GM19468 (cell line): ENCODE measurements at regions not wholly inside any gene's neighbourhood (a gene's known extent, or its start where the extent isn't known, plus 50 kb on each side); places are given as distances from the start of the nearest gene placed in this dataset.
"Not testable (repeated sequence)": the region's sequence is repeated elsewhere in the genome, so short reads cannot be mapped to it uniquely, and the experiment has no call there.

ENCODE experiments used
- ATAC-seq: cut with Tn5 transposase; IDR thresholded peaks from one replicate; pipeline ENCODE4 v1.9.1; 2021; ENCODE audit warnings: mild to moderate bottlenecking, moderate library complexity, moderate number of reproducible peaks; ENCODE audit not compliant: unreplicated experiment; ENCODE audit errors: extremely low read depth

GRCh38 chr4:24213961-24214360, 324.1 kb upstream of the PPARGC1A start:
- no peak for ATAC-seq

DNA sequence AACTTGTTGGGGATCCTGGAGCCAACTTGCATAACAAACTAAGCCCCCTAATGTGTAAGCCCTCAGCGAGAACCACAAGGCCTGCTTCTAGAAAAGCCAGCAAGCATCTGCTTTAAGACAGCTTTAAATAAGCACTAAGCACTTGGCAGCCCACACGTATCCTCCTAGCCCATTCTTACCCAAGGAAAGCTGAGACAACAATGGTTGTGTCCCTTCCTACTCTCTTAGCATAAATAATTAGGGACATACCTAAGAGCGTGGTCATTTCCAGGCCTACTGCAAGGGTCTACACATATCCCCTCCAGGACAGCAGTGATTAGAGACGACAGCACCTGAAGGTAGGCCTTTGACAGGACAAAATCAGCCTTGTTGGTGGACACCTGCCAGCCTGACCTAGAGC, 322.8 kb upstream of the PPARGC1A start:
- ATAC-seq = no peak

GRCh38 chr4:24211856-24212255, 322.0 kb upstream of the PPARGC1A start:
- ATAC-seq = no peak

DNA sequence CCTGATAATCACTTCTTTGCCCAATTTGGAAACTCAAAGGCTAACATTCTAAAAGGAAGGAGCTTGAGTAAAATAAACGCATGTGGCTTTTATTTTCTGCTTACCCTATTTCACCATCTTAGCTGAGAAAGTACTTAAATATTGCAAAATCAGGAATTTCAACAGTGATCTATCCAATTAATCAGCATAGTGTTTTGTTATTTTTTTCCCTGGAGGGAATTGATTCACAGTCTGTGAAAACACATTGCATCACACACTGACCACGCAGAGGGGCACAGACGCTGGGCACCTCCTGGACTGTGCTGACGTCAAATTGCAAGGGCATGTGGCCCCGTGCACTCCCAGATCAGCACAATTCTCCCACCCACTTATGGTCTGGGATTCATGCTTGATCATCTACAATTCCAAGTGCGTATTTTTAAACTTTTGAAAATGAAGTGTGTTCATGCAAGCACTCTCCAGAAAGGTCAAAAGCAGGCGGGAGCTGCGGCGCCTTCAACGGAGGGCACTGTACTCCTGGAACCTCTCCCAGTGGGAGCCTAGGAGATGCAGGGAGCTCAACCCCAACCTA, 320.6 kb upstream of the PPARGC1A start:
- no peak for ATAC-seq

DNA sequence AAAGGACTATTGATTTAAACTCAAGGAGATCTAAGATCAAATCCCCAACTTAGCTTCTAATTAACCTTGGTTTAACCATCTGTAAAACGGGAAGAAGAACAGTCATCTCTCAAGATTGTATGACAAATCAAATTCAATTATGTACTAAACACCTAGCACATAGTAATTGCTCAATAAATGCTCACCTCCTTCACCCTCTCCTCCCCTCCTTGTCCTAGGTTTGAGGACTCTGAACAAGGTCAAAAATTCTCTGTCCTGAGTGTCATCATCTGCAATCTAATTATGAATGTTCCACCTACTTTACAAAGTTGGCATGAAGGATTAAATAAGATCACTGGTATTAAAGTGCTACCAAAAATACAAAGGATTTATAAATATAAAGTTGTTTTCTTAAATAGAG, 320.1 kb upstream of the PPARGC1A start:
- ATAC-seq = no peak

GRCh38 chr4:24209131-24209530, 319.3 kb upstream of the PPARGC1A start:
- no peak for ATAC-seq

DNA sequence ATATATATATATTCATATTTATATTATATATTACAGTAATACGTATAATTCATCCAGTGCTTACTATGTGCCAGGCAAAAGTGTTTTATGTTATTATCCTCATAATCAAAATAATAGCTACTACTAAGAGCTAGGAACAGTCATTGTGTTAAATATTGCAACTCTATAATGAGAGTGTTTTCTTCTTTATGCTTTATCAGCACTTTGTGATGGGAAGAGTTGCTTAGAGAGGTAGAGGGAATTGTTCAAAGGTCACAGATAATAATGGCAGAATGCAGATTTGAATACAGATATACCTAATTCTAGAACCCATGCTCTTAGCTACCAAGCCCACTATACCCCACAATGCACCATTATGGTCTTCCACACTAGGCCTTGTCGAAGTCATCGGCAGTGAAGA, 318.8 kb upstream of the PPARGC1A start:
- no peak for ATAC-seq

DNA sequence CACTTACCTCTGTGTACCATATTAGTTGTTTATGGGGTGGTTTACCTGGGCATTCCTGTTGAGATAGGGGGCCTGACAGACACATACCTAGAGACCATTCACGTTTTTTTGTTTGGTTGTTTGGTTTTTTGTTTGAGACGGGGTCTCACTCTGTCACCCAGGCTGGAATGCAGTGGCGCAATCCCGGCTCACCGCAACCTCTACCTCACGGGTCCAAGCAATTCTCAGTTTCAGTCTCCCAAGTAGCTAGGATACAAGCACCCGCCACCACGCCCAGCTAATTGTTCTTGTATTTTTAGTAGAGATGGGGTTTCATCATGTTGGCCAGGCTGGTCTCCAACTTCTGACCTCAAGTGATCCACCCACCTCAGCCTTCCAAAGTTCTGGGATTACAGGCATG, 314.9 kb upstream of the PPARGC1A start:
- not testable (repeated sequence) for ATAC-seq

- ATAC-seq = no peak
These were observed 314.1 kb upstream of the PPARGC1A start for GRCh38 chr4:24203926-24204325.

DNA sequence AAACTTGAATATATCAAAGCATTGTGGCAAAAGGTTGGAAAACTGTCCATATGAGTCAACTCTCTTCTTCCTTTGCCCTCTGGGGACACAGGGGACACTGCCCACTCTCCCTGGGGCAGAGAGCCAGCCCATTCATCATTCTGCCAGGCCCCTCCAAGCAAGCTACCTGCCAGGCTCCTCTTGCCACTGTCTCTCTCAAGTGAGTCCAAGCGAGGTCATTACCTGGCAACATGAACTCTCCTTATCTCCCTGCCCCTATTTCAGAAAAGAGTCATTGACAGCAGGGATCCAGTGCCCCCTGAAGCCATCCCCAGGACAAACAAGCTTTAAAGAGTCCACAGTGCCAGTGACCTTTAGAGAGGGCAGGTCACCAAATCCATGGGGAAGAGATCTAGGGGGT, 312.7 kb upstream of the PPARGC1A start:
- no peak for ATAC-seq

GRCh38 chr4:24197955-24198354, 308.1 kb upstream of the PPARGC1A start:
- ATAC-seq = no peak

- ATAC-seq = no peak
These were observed 306.9 kb upstream of the PPARGC1A start for GRCh38 chr4:24196785-24197184.

- ATAC-seq = no peak
These were observed 306.3 kb upstream of the PPARGC1A start for GRCh38 chr4:24195991-24196736.

- ATAC-seq = no peak
These were observed 302.3 kb upstream of the PPARGC1A start for GRCh38 chr4:24192018-24192641.

- ATAC-seq = no peak
These were observed 301.2 kb upstream of the PPARGC1A start for GRCh38 chr4:24190761-24191695.

DNA sequence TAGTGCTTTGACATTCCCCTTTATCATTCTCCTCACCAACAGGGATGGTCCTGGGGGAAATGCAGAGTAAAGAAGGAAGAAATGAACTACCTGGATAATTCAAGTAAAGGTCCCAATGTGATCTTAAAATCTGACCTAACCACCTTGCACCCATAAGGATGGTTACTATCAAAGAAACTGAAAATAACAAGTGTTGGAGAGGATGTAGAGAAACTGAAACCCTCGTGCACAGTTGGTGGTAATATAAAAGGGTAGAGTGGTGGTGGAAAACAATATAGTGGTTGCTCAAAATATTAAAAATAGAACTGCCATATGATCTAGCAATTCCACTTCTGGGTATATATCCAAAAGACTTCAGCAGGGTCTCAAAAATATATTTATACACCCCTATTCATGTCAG, 298.6 kb upstream of the PPARGC1A start:
- no peak for ATAC-seq

- ATAC-seq = no peak
These were observed 296.6 kb upstream of the PPARGC1A start for GRCh38 chr4:24186466-24186865.

DNA sequence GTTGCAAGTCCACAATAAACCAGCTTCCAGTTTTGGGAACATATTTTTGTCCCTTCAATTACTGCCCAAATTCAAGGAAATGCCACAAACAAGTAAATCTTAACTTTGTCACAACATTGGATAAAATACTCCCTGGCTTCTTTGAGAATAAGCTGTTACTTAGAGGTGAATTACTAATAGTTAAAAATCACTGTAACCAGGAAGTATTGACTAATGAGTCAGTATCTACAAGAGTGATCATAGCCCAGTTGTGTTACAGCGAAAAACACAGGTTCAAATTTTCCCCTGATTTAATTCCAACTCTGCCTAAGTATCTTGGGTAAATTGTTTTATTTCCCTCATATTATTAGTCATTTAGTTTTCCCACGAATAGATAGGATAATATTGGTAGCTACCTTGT, 291.2 kb upstream of the PPARGC1A start:
- no peak for ATAC-seq

DNA sequence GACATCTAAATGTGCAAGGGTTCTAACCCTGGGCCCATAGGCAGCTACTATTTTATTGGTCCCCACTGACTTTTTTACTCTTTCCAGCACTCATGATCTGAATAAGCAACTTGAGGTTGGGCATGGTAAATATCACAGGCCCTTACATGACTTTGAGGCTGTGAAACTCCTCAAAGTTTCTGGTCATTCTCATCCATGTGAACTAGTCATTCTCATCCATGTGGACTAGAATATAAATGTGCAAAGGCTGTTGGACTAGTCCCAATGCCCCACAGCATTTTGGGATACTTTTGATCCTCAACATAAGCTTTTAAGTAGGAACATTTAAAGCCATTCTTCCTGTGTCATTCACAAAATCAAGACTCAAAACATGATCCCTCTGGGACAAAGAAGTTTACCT, 290.7 kb upstream of the PPARGC1A start:
- ATAC-seq = no peak

GRCh38 chr4:24179201-24179840, 289.5 kb upstream of the PPARGC1A start:
- ATAC-seq = no peak
